ENCODE measurements at regions not wholly inside any gene's neighbourhood (a gene's known extent, or its start where the extent isn't known, plus 50 kb on each side); places are given as distances from the start of the nearest gene placed in this dataset.

- DNase-seq (ENCODE audit: low spot score): no peak
Measured at GRCh38 chr5:68379275-68380036, 163.9 kb downstream of the PIK3R1 start.

DNA sequence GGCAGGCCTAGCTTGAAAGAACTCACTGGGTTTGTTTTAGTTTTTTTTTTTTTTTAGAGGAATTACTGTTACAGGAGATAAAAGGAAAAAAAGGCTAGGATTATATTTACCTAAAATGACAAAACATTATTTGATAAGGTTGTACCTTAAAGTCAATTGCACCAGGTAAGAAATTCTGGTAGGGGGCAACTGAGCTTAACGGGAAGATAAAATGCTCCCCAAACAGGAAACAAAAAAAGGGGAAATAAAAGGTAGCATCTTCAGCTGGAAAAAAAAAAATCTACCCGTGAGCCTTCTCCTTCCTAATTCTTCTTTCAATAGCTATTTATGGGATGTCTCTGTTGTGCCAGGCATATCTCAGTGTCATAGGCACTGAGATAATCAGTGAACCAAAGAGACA, 164.5 kb downstream of the PIK3R1 start:
- no peak for DNase-seq (ENCODE audit: low spot score)

DNA sequence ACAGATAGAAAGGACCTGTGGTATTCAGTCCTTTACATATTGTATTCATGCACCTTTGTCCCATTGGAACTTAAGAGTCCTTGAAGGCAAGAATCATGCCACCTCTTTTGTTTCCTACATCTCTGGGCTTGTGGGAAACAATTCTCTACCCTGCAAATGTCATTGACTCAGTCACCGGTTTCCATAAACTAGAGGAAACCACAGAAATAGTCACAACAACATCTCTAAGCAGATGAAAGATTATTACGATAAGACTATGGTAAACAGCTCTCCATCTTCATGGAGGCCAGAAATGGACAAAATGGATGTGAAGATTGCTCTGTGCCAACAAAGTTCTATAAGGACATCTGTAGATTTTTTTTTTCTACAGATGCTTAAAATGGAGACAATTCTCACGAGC, 165.5 kb downstream of the PIK3R1 start:
- peak; percentile 41 for DNase-seq (ENCODE audit: low spot score)

DNA sequence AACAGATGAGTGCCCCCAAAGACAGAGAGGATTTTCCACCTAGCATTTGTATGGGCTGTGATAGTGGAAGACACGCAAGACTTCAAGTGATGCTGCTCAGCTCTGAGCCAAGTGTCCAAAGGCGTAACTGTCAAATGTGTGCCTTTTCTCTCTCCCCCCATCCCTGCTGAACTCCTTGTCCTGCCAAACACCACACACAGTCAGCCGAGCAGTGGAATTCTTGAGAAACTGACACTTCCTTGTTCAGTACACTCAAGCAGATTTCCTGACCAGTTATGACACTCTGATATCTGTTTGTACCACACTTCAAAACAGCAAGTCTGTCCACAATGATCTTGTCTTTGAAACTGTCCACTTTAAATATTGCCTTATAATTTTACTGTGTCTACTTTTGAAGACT, 166.4 kb downstream of the PIK3R1 start:
- DNase-seq (ENCODE audit: low spot score): no peak

GRCh38 chr5:68382640-68383039, 167.1 kb downstream of the PIK3R1 start:
- peak; percentile 41 for DNase-seq (ENCODE audit: low spot score)

DNA sequence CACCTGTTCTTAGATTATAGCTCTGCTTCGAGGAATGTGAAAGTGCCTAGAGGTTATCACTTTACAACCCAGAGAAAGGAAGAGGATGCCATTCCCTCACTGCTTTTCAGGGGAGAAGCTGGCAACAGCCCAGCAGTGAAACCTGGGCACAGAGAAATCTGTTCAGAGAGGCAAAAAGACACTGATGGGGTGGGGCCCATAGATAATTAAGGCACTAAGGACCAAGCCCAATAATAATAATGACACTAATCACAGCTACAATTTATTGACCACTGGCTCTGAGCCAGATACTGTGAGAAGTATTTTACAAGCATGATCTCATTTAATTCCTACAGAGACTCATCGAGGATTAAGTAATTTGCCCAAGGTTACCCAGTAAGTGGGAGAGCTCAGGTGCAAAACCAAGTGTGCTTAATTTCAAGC, 168.3 kb downstream of the PIK3R1 start:
- no peak for DNase-seq (ENCODE audit: low spot score)

- DNase-seq (ENCODE audit: low spot score): no peak
Measured at GRCh38 chr5:68384936-68385594, 169.5 kb downstream of the PIK3R1 start.

DNA sequence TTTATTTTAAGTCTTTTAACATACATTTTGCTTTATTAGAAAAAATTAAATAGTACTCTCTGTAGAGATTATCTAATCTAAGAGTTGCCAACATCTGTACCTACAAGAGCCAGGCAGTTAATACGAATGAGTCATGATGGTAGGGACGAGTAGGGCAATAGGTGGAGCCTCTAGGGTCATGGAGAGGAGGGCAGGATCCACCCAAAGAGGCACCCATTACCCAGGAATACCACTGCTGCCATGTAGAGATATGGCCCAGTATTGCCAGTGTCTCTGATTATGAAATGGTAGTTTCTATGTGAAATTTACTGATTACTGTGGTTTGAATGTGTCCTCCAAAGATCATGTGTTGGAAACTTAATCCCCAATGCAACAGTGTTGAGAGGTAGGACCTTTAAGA, 170.4 kb downstream of the PIK3R1 start:
- DNase-seq (ENCODE audit: low spot score): no peak

GRCh38 chr5:68387074-68387796, 171.7 kb downstream of the PIK3R1 start:
- no peak for DNase-seq (ENCODE audit: low spot score)

DNA sequence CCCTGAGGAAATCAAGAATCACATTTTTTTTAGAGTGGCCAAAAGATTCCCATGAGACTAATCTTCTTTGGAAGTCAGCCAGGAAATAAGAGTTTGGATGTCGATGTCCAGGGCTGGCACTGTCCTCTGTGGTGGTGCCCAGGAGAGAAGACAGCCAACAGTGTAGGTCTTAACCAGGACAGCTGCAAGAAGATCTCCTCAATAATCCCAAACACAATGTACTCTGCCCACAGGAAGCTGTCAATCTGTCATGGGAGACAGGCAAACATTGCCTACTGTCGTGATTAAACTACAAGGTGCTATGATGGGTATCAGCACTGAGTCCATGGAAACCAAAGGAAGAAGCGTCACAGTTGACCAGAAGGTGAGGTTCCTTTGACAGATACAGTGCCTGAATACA, 174.1 kb downstream of the PIK3R1 start:
- DNase-seq (ENCODE audit: low spot score): no peak

DNA sequence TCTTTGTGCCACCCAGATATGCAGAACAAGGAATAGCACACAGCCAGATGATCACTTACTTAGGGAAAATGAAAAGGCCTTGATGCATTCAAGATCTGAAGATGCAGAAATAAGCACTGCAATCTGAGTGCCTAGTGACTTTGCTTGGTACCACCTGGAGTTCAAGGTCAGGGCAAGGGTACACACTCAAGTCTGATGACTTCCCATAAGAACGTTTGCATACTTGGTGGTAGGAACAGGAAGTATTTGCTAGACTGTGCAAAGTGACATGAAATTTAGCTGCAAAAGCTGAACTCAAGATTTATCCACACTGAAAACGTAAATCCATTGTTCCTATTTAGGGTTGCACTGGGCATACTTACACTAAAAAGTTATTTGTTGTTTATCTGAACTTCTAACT, 177.1 kb downstream of the PIK3R1 start:
- no peak for DNase-seq (ENCODE audit: low spot score)

DNA sequence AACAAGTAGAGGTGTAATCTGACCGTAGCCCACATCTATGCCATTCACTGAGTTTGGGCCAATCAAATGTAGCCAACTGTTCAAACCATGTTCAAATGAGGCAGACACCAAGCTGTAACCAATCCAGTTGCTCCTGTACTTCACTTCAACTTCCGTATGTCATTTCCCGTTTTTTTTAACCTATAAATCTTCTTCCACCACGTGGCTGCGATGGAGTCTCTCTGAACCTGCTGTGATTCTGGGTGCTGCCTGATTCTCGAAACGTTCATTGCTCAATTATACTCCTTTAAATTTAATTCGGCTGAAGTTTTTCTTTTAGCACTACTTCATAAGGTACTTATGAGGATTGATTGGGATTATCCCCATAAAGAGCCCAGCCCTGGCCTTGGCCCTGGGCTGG, 179.7 kb downstream of the PIK3R1 start:
- no peak for DNase-seq (ENCODE audit: low spot score)

DNA sequence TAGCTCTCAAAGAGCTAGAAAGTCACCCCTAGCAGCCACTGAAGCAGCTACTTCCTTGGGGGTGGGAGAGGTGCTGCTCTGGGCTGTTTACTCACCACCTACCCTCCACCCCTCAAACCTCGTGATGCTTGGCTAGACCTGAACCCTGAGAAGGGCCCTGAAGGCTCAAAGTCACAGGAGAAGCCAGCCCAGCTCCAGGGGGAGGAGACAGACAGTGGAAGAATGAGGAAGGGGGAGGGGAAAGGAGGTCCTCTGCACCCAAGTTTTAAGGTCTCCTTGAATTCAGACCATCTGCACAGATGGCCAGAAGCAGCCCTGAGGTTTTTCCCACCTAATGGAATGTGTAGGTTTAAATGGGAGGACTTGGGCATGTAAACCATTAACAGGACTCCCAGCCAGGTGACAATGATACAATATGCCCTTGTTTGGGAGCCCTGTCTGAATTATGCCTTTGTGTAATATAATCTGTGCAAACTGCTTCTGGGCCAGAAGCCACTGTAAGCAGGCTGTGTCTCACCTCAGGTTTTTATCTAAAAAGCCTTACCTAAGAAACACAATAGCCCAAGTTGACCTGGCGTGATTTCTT, 180.5 kb downstream of the PIK3R1 start:
- DNase-seq (ENCODE audit: low spot score): no peak

- no peak for DNase-seq (ENCODE audit: low spot score)
Measured at GRCh38 chr5:68396722-68397121, 181.2 kb downstream of the PIK3R1 start.

GRCh38 chr5:68398146-68398812, 182.7 kb downstream of the PIK3R1 start:
- no peak for DNase-seq (ENCODE audit: low spot score)

DNA sequence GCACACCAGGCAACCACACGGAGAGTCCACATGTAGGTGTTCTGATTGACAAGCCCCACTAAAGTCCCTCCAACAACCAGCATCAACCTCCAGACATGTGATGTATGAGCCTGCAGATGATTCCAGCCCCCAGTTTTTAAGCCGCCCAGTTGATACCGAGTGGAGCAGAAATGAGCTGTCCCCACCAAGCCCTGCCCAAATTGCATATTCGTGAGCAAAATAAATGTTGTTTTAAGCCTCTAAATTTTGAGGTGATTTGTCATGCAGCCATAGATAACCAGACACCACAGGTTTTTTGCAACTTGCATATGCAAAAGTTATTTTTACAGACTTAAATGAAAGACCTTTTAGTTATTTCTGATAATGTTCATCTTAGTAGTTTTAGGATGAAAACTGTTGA, 187.7 kb downstream of the PIK3R1 start:
- no peak for DNase-seq (ENCODE audit: low spot score)

GRCh38 chr5:68404246-68404645, 188.7 kb downstream of the PIK3R1 start:
- DNase-seq (ENCODE audit: low spot score): no peak

DNA sequence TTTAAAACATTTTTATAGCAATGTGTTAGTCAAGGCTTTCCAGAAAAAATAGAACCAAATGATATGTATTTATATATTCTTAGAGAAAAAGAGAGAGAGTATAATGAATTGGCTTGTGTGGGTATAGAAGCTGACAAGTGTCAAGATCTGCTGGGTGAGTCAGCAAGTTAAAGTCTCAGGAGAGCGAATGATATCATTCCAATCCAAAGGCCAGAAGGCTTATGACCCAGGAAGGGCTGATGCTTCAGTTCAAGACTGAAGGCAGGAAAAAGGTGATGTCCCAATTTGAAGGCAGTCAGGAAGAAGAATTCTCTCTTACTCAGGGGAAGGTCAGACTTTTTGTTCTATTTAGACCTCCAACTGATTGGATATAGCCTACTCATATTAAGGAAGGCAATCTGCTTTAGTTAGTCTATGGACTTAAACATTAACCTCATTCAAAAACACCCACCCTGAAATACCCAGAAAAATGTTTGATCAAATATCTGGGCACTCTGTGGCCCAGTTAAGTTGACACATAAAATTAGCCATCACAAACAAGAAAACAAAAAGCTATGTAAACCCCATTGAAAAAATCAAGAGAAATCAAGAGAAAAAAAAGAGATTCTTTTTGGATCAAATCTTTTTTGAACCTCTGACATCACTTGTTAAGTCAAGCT, 189.6 kb downstream of the PIK3R1 start:
- DNase-seq (ENCODE audit: low spot score): no peak

DNA sequence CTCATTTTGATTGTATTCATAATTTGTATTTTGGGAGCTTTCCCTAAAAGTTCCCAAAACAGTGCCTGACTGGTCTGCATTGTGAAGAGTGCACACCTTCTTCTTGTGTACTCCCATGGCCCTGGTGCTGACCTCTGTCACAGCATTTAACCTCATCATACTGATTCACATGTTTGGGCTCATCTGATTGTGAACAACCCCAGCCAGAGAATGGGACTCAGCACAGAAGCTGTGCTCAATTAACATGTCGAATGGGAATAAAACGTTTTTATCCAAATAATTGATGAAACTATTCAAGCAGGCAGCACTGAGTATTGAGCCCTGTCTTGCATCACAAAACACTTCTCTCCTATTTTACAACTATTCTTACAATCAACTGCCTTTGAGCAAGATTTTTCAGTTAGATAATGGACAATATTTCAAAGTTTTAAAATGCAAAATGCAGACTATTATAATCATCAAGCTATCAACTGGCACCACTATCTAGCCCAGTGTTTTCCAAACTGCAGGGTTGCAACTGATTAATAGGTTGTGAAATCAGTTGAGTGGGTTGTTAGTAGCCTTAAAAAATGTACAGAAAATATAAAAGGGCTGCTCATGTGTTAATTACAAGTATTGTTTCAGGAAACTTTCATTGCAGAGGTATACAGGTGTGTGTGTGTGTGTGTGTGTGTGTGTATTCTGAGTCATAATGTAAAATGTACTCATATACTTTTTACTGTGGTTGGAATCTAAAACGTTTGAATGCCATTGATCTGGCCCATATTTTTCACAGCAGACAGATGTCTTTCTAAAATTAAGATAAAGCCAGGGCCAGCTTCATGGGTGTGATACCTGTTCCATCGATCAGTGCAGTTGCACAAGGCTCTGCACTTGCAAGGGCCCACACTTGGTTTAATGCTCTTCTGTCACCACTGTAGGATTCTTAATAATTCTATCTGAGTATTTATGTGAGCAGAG, 190.5 kb downstream of the PIK3R1 start:
- DNase-seq (ENCODE audit: low spot score): peak; percentile 39

DNA sequence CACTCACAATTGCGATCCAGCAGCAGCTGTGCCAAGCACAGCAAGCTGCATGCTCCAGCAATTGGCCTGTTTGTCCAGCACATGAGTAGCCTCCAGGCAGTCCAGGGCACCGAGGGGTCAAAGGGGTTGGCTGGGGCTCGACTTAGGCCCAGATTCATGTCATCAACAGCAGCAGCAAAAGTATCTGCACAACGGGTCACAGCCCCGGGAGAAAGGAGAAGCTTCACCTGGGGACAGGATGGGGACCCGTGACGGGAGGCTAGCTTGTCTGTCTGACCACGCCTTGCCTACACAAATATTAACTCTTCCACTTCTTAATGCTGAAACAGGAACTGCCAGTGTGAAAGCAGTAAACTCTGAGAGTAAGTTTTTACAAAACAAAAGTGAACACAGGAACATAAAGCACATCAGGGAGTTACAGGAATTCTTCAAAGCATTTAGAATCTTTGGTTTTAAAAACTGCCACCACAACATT, 191.2 kb downstream of the PIK3R1 start:
- DNase-seq (ENCODE audit: low spot score): no peak
